ENCODE measurements at regions not wholly inside any gene's neighbourhood (a gene's known extent, or its start where the extent isn't known, plus 50 kb on each side); places are given as distances from the start of the nearest gene placed in this dataset.

GRCh38 chr1:83130886-83131691 lies 867.8 kb downstream of the TTLL7 start:
- TF ChIP-seq CTCF (IDR thresholded peaks at IDR 0.05 in 4 of 5, conservative IDR thresholded peaks at IDR 0.05 in 1 of 5) (no peak), POLR2A (IDR thresholded peaks at IDR 0.05) (no peak)

Measured in gastrocnemius medialis (tissue), 4 donors.